ENCODE measurements at regions not wholly inside any gene's neighbourhood (a gene's known extent, or its start where the extent isn't known, plus 50 kb on each side); places are given as distances from the start of the nearest gene placed in this dataset.

GRCh38 chr12:123095078-123095881, 55.6 kb downstream of the PITPNM2 start:
- Histone ChIP-seq H3K36me3 (ENCODE audit: control insufficient read depth, insufficient read depth, low read length) (peaks cover 2% of the 10 kb centered on the region), H3K4me1 (ENCODE audit: control insufficient read depth, insufficient read depth, low read length, poor library complexity, severe bottlenecking) (no peaks in the 10 kb centered on the region), H3K9me3 (ENCODE audit: control insufficient read depth in 2 of 2, low read length in 2 of 2) (no peaks in the 10 kb centered on the region), H3K27ac (ENCODE audit: insufficient read depth, low read length, poor library complexity, severe bottlenecking) (no peak overlapping the region), H3K4me3 (ENCODE audit: low read depth, low read length) (no peak overlapping the region), H3K27me3 (ENCODE audit: control insufficient read depth, insufficient read depth, low read length) (no peaks in the 10 kb centered on the region)
- peak in 1 of 3 donors; percentile 21 for DNase-seq
- Mint-ChIP-seq H3K27ac (peak overlapping the region in 2 of 3 donors; percentile 18 to 80), H3K4me1 (peaks cover 7 to 61% (median 17%) of the 10 kb centered on the region in 4 donors), H3K36me3 (peaks cover 15% of the 10 kb centered on the region), H3K27me3 (no peaks in the 10 kb centered on the region), H3K4me3 (peak overlapping the region in 2 of 4 donors; percentile 7 to 13), H3K9me3 (no peaks in the 10 kb centered on the region)
- no peak for ATAC-seq (ENCODE audit: low read depth in 2 of 2)

GRCh38 chr12:123094349-123095077, 56.4 kb downstream of the PITPNM2 start:
- no peak for DNase-seq
- H3K4me1 Mint-ChIP-seq = peaks cover 7 to 61% (median 17%) of the 10 kb centered on the region in 4 donors
- H3K27me3 Mint-ChIP-seq = no peaks in the 10 kb centered on the region
- H3K9me3 Mint-ChIP-seq = no peaks in the 10 kb centered on the region
- Histone ChIP-seq H3K27me3 (ENCODE audit: control insufficient read depth, insufficient read depth, low read length) (no peaks in the 10 kb centered on the region), H3K36me3 (ENCODE audit: control insufficient read depth, insufficient read depth, low read length) (peaks cover 2% of the 10 kb centered on the region), H3K4me1 (ENCODE audit: control insufficient read depth, insufficient read depth, low read length, poor library complexity, severe bottlenecking) (no peaks in the 10 kb centered on the region), H3K9me3 (ENCODE audit: control insufficient read depth in 2 of 2, low read length in 2 of 2) (no peaks in the 10 kb centered on the region), H3K4me3 (ENCODE audit: low read depth, low read length) (no peak overlapping the region), H3K27ac (ENCODE audit: insufficient read depth, low read length, poor library complexity, severe bottlenecking) (no peak overlapping the region)
- H3K36me3 Mint-ChIP-seq = peaks cover 17% of the 10 kb centered on the region
- no peak for ATAC-seq (ENCODE audit: low read depth in 2 of 2)
- no peak overlapping the region for H3K4me3 Mint-ChIP-seq
- peak overlapping the region; percentile 18 to 80 (median 31) for H3K27ac Mint-ChIP-seq

- Mint-ChIP-seq H3K36me3 (peaks cover 21% of the 10 kb centered on the region), H3K9me3 (no peaks in the 10 kb centered on the region), H3K4me1 (peaks cover 7 to 63% (median 17%) of the 10 kb centered on the region in 4 donors), H3K4me3 (no peak overlapping the region), H3K27me3 (no peaks in the 10 kb centered on the region), H3K27ac (peak overlapping the region in 2 of 3 donors; percentile 44 to 85)
- DNase-seq = no peak
- Histone ChIP-seq H3K9me3 (ENCODE audit: control insufficient read depth in 2 of 2, low read length in 2 of 2) (no peaks in the 10 kb centered on the region), H3K4me1 (ENCODE audit: control insufficient read depth, insufficient read depth, low read length, poor library complexity, severe bottlenecking) (no peaks in the 10 kb centered on the region), H3K36me3 (ENCODE audit: control insufficient read depth, insufficient read depth, low read length) (no peaks in the 10 kb centered on the region), H3K27me3 (ENCODE audit: control insufficient read depth, insufficient read depth, low read length) (no peaks in the 10 kb centered on the region), H3K27ac (ENCODE audit: insufficient read depth, low read length, poor library complexity, severe bottlenecking) (no peak overlapping the region), H3K4me3 (ENCODE audit: low read depth, low read length) (no peak overlapping the region)
- ATAC-seq (ENCODE audit: low read depth in 2 of 2) = no peak
Observed at GRCh38 chr12:123092866-123093265, 58.0 kb downstream of the PITPNM2 start.

GRCh38 chr12:123091230-123092150, 59.4 kb downstream of the PITPNM2 start:
- Mint-ChIP-seq H3K36me3 (peaks cover 21% of the 10 kb centered on the region), H3K27ac (peak overlapping the region in 2 of 3 donors; percentile 62 to 80), H3K4me3 (no peak overlapping the region), H3K4me1 (peaks cover 7 to 72% (median 14%) of the 10 kb centered on the region in 4 donors), H3K9me3 (no peaks in the 10 kb centered on the region), H3K27me3 (no peaks in the 10 kb centered on the region)
- no peaks in the 10 kb centered on the region for H3K9me3 ChIP-seq (ENCODE audit: control insufficient read depth in 2 of 2, low read length in 2 of 2)
- H3K4me1 ChIP-seq (ENCODE audit: control insufficient read depth, insufficient read depth, low read length, poor library complexity, severe bottlenecking) = no peaks in the 10 kb centered on the region
- H3K4me3 ChIP-seq (ENCODE audit: low read depth, low read length) = no peak overlapping the region
- no peaks in the 10 kb centered on the region for H3K36me3 ChIP-seq (ENCODE audit: control insufficient read depth, insufficient read depth, low read length)
- DNase-seq (no peak), ATAC-seq (ENCODE audit: low read depth in 2 of 2) (no peak)
- H3K27me3 ChIP-seq (ENCODE audit: control insufficient read depth, insufficient read depth, low read length) = no peaks in the 10 kb centered on the region
- no peak overlapping the region for H3K27ac ChIP-seq (ENCODE audit: insufficient read depth, low read length, poor library complexity, severe bottlenecking)

GRCh38 chr12:123089631-123090353, 61.1 kb downstream of the PITPNM2 start:
- Mint-ChIP-seq H3K4me1 (peaks cover 17 to 71% (median 22%) of the 10 kb centered on the region in 4 donors), H3K4me3 (peak overlapping the region in 1 of 4 donors; percentile 36), H3K27ac (peak overlapping the region; percentile 42 to 72 (median 53)), H3K9me3 (no peaks in the 10 kb centered on the region), H3K36me3 (peaks cover 17% of the 10 kb centered on the region), H3K27me3 (no peaks in the 10 kb centered on the region)
- DNase-seq = no peak
- Histone ChIP-seq H3K9me3 (ENCODE audit: control insufficient read depth in 2 of 2, low read length in 2 of 2) (no peaks in the 10 kb centered on the region), H3K4me3 (ENCODE audit: low read depth, low read length) (no peak overlapping the region), H3K27me3 (ENCODE audit: control insufficient read depth, insufficient read depth, low read length) (no peaks in the 10 kb centered on the region), H3K4me1 (ENCODE audit: control insufficient read depth, insufficient read depth, low read length, poor library complexity, severe bottlenecking) (no peaks in the 10 kb centered on the region), H3K36me3 (ENCODE audit: control insufficient read depth, insufficient read depth, low read length) (no peaks in the 10 kb centered on the region), H3K27ac (ENCODE audit: insufficient read depth, low read length, poor library complexity, severe bottlenecking) (no peak overlapping the region)
- peak; percentile 35 to 50 for ATAC-seq (ENCODE audit: low read depth in 2 of 2)

- Mint-ChIP-seq H3K4me1 (peaks cover 17 to 74% (median 22%) of the 10 kb centered on the region in 4 donors), H3K27ac (peak overlapping the region in 1 of 3 donors; percentile 72), H3K4me3 (no peak overlapping the region), H3K36me3 (peaks cover 13% of the 10 kb centered on the region), H3K9me3 (no peaks in the 10 kb centered on the region), H3K27me3 (no peaks in the 10 kb centered on the region)
- no peaks in the 10 kb centered on the region for H3K9me3 ChIP-seq (ENCODE audit: control insufficient read depth in 2 of 2, low read length in 2 of 2)
- no peaks in the 10 kb centered on the region for H3K27me3 ChIP-seq (ENCODE audit: control insufficient read depth, insufficient read depth, low read length)
- H3K27ac ChIP-seq (ENCODE audit: insufficient read depth, low read length, poor library complexity, severe bottlenecking) = no peak overlapping the region
- H3K36me3 ChIP-seq (ENCODE audit: control insufficient read depth, insufficient read depth, low read length) = no peaks in the 10 kb centered on the region
- H3K4me1 ChIP-seq (ENCODE audit: control insufficient read depth, insufficient read depth, low read length, poor library complexity, severe bottlenecking) = no peaks in the 10 kb centered on the region
- H3K4me3 ChIP-seq (ENCODE audit: low read depth, low read length) = no peak overlapping the region
- ATAC-seq (ENCODE audit: low read depth in 2 of 2) (no peak), DNase-seq (no peak)
Observed at GRCh38 chr12:123089140-123089539, 61.8 kb downstream of the PITPNM2 start.
